GM19240 (cell line): ENCODE measurements at regions not wholly inside any gene's neighbourhood (a gene's known extent, or its start where the extent isn't known, plus 50 kb on each side); places are given as distances from the start of the nearest gene placed in this dataset.
"Not testable (repeated sequence)": the region's sequence is repeated elsewhere in the genome, so short reads cannot be mapped to it uniquely, and the experiment has no call there.

ENCODE experiments used
- DNase-seq: peaks from one replicate; pipeline ENCODE4 v3.0.0; 2011; ENCODE audit warnings: low spot score; ENCODE audit not compliant: insufficient read length

GRCh38 chr9:36521148-36521547 is 51.5 kb upstream of the MELK start:
- DNase-seq = no peak

- no peak for DNase-seq
Observed at GRCh38 chr9:36517131-36517530, 55.6 kb upstream of the MELK start.

GRCh38 chr9:36504156-36504555 is 68.5 kb upstream of the MELK start:
- no peak for DNase-seq

GRCh38 chr9:36503172-36504088 is 69.3 kb upstream of the MELK start:
- no peak for DNase-seq

- no peak for DNase-seq
Observed at GRCh38 chr9:36501727-36502126, 71.0 kb upstream of the MELK start.

GRCh38 chr9:36500931-36501330 is 71.8 kb upstream of the MELK start:
- not testable (repeated sequence) for DNase-seq

GRCh38 chr9:36499174-36499890 is 73.4 kb upstream of the MELK start:
- no peak for DNase-seq

- not testable (repeated sequence) for DNase-seq
Observed at GRCh38 chr9:36493564-36493963, 79.1 kb upstream of the MELK start.

- DNase-seq = no peak
Observed at GRCh38 chr9:36492865-36493264, 79.8 kb upstream of the MELK start.

- no peak for DNase-seq
Observed at GRCh38 chr9:36489453-36489852, 83.2 kb upstream of the MELK start.

GRCh38 chr9:36488389-36488756 is 84.3 kb upstream of the MELK start:
- no peak for DNase-seq

GRCh38 chr9:36487482-36488388 is 85.0 kb upstream of the MELK start:
- peak; percentile 71 for DNase-seq

GRCh38 chr9:36486933-36487481 is 85.7 kb upstream of the MELK start:
- DNase-seq = no peak

- no peak for DNase-seq
Observed at GRCh38 chr9:36486329-36486932, 86.3 kb upstream of the MELK start.

- no peak for DNase-seq
Observed at GRCh38 chr9:36485647-36486328, 85.7 kb upstream of the RNF38 start.

GRCh38 chr9:36484124-36484523 is 84.1 kb upstream of the RNF38 start:
- no peak for DNase-seq

GRCh38 chr9:36479101-36479500 is 79.0 kb upstream of the RNF38 start:
- DNase-seq = no peak

GRCh38 chr9:36471359-36471758 is 71.3 kb upstream of the RNF38 start:
- no peak for DNase-seq

GRCh38 chr9:36470643-36471290 is 70.7 kb upstream of the RNF38 start:
- peak; percentile 87 for DNase-seq

- DNase-seq = no peak
Observed at GRCh38 chr9:36463467-36463866, 63.4 kb upstream of the RNF38 start.
